Raji (cell line): ENCODE measurements at regions not wholly inside any gene's neighbourhood (a gene's known extent, or its start where the extent isn't known, plus 50 kb on each side); places are given as distances from the start of the nearest gene placed in this dataset.

Source experiments
- POLR2A ChIP-seq: IDR thresholded peaks from 2 replicates; pipeline ENCODE4 v1.6.1; 2011; ENCODE audit warnings: low read depth, low read length, control low read depth; ENCODE audit not compliant: insufficient read depth

- TF ChIP-seq POLR2A = no peak
These were observed 88.6 kb upstream of the MAFB start for GRCh38 chr20:40777653-40778052.

GRCh38 chr20:40778894-40779496 lies 90.0 kb upstream of the MAFB start:
- TF ChIP-seq POLR2A = peak; percentile 47; the same call in 1 of the 2 replicates

- TF ChIP-seq POLR2A = no peak
These were observed 92.4 kb upstream of the MAFB start for GRCh38 chr20:40781327-40782042.

GRCh38 chr20:40782043-40782368 lies 93.0 kb upstream of the MAFB start:
- TF ChIP-seq POLR2A = no peak

GRCh38 chr20:40785346-40785745 lies 96.3 kb upstream of the MAFB start:
- no peak for TF ChIP-seq POLR2A

GRCh38 chr20:40786336-40786735 lies 97.3 kb upstream of the MAFB start:
- TF ChIP-seq POLR2A = no peak

- no peak for TF ChIP-seq POLR2A
These were observed 98.9 kb upstream of the MAFB start for GRCh38 chr20:40787941-40788340.

GRCh38 chr20:40797425-40797824 lies 108.4 kb upstream of the MAFB start:
- TF ChIP-seq POLR2A = no peak

GRCh38 chr20:40798066-40798465 lies 109.0 kb upstream of the MAFB start:
- TF ChIP-seq POLR2A = no peak

GRCh38 chr20:40802886-40803285 lies 113.8 kb upstream of the MAFB start:
- TF ChIP-seq POLR2A = no peak

- TF ChIP-seq POLR2A = no peak
These were observed 114.3 kb upstream of the MAFB start for GRCh38 chr20:40803381-40803780.

GRCh38 chr20:40805592-40805991 lies 116.6 kb upstream of the MAFB start:
- TF ChIP-seq POLR2A = no peak

- no peak for TF ChIP-seq POLR2A
These were observed 118.1 kb upstream of the MAFB start for GRCh38 chr20:40806929-40807820.

GRCh38 chr20:40807821-40808170 lies 118.8 kb upstream of the MAFB start:
- no peak for TF ChIP-seq POLR2A

GRCh38 chr20:40808936-40809335 lies 119.9 kb upstream of the MAFB start:
- no peak for TF ChIP-seq POLR2A

- no peak for TF ChIP-seq POLR2A
These were observed 120.3 kb upstream of the MAFB start for GRCh38 chr20:40809361-40809760.
